ENCODE measurements at regions not wholly inside any gene's neighbourhood (a gene's known extent, or its start where the extent isn't known, plus 50 kb on each side); places are given as distances from the start of the nearest gene placed in this dataset.

DNA sequence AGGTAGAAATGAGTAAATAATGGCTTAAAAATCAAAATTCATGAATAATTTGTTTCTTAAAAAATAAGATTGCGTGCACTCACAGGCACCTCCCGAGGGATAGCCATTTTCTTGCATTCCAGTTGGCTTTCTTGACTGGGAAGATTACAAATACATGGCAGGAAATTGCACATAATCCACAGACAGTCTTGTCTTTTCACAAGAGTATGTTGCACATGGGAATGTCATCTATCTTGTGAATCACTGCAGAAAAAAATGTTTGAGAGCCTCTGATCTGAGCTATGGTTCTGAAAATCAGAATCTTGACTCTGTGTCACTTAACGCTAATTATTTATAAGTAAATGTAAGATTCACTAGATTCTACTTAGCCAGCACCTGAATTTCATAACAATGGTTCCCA, 74.1 kb upstream of the PRKG1 start:
- Histone ChIP-seq H3K27ac (ENCODE audit: low read depth, low read length) (no peak overlapping the region), H3K9ac (ENCODE audit: low read length) (no peak overlapping the region), H2AFZ (ENCODE audit: low read depth, low read length, poor library complexity, severe bottlenecking) (no peak overlapping the region), H3K79me2 (ENCODE audit: insufficient read depth, low read length) (no peaks in the 10 kb centered on the region), H3K4me3 (replicated peaks in 1 of 2; ENCODE audit: low read depth in 1 of 2, low read length in 2 of 2) (no peak overlapping the region), H3K9me2 (ENCODE audit: insufficient read depth) (no peaks in the 10 kb centered on the region), H3K27me3 (ENCODE audit: insufficient read depth, low read length) (peaks cover 7% of the 10 kb centered on the region), H3K4me2 (ENCODE audit: low read length) (no peak overlapping the region), H4K20me1 (ENCODE audit: insufficient read depth) (no peaks in the 10 kb centered on the region), H3K36me3 (ENCODE audit: control insufficient read depth in 1 of 2, insufficient read depth in 2 of 2, low read length in 2 of 2) (no peaks in the 10 kb centered on the region), H3K4me1 (ENCODE audit: control insufficient read depth in 1 of 2, insufficient read depth in 2 of 2, low read length in 2 of 2) (no peaks in the 10 kb centered on the region), H3K9me3 (ENCODE audit: control insufficient read depth in 1 of 2, insufficient read depth in 1 of 2, low read depth in 1 of 2, low read length in 2 of 2) (no peaks in the 10 kb centered on the region)
- ChIA-PET CTCF (no interaction called here), POLR2A (no interaction called here), RAD21 (ENCODE audit: low non-redundant PET in 1 of 2, low total read pairs in 2 of 2, uncharacterized antibody in 2 of 2, unreplicated experiment in 2 of 2) (no interaction called here)
- DNase-seq (ENCODE audit: low read depth, low spot score) (no peak), ATAC-seq (no peak)
- intact Hi-C loops (cut with micrococcal nuclease): loop anchor here (5.0 kb wide), 3 partner anchors 213 to 1777 kb away; no protein-coding TSS in a partner anchor
- no TSS peak for BruUV-seq (replicated peaks)
- TF ChIP-seq, protein P1, sequence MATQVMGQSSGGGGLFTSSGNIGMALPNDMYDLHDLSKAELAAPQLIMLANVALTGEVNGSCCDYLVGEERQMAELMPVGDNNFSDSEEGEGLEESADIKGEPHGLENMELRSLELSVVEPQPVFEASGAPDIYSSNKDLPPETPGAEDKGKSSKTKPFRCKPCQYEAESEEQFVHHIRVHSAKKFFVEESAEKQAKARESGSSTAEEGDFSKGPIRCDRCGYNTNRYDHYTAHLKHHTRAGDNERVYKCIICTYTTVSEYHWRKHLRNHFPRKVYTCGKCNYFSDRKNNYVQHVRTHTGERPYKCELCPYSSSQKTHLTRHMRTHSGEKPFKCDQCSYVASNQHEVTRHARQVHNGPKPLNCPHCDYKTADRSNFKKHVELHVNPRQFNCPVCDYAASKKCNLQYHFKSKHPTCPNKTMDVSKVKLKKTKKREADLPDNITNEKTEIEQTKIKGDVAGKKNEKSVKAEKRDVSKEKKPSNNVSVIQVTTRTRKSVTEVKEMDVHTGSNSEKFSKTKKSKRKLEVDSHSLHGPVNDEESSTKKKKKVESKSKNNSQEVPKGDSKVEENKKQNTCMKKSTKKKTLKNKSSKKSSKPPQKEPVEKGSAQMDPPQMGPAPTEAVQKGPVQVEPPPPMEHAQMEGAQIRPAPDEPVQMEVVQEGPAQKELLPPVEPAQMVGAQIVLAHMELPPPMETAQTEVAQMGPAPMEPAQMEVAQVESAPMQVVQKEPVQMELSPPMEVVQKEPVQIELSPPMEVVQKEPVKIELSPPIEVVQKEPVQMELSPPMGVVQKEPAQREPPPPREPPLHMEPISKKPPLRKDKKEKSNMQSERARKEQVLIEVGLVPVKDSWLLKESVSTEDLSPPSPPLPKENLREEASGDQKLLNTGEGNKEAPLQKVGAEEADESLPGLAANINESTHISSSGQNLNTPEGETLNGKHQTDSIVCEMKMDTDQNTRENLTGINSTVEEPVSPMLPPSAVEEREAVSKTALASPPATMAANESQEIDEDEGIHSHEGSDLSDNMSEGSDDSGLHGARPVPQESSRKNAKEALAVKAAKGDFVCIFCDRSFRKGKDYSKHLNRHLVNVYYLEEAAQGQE (IDR thresholded peaks at IDR 0.05; ENCODE audit: low read depth): no peak
- no peak for TF ChIP-seq EZH2phosphoT487 (IDR thresholded peaks at IDR 0.05; ENCODE audit: borderline replicate concordance)
- no peak for TF ChIP-seq SIN3A (IDR thresholded peaks at IDR 0.05; ENCODE audit: low read depth)
- TF ChIP-seq SP1 (IDR thresholded peaks at IDR 0.05; ENCODE audit: low read depth): no peak
- TF ChIP-seq SRF (IDR thresholded peaks at IDR 0.05; ENCODE audit: low read depth): no peak

DNA sequence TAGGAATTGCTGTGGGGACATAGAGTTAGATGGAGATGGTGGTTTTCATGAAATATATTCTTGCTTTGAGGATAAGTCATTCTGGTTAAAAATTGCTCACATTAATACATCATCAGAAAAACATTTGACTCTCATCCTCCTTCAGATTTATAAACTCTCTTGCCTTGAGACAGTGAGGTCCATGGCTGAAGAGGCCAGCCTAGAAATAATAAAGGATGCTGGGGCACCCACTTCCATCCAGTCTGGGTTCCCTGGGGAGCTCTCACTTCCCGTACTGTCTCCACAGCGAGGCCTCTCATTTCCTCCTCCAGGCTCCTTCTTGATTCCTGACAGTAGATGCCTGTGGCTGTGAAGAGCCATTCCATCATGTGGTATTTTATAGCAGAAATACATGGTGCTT, 73.3 kb upstream of the PRKG1 start:
- DNase-seq (ENCODE audit: low read depth, low spot score): no peak
- no peak overlapping the region for H3K27ac ChIP-seq (ENCODE audit: low read depth, low read length)
- H3K4me1 ChIP-seq (ENCODE audit: control insufficient read depth in 1 of 2, insufficient read depth in 2 of 2, low read length in 2 of 2): no peaks in the 10 kb centered on the region
- ATAC-seq: no peak
- RAD21 ChIA-PET (ENCODE audit: low non-redundant PET in 1 of 2, low total read pairs in 2 of 2, uncharacterized antibody in 2 of 2, unreplicated experiment in 2 of 2): no interaction called here
- H4K20me1 ChIP-seq (ENCODE audit: insufficient read depth): no peaks in the 10 kb centered on the region
- intact Hi-C loops (cut with micrococcal nuclease): loop anchor here (1.0 to 5.0 kb wide), 4 partner anchors 214 to 1776 kb away; no protein-coding TSS in a partner anchor
- H3K4me3 ChIP-seq (replicated peaks in 1 of 2; ENCODE audit: low read depth in 1 of 2, low read length in 2 of 2): no peak overlapping the region
- POLR2A ChIA-PET: no interaction called here
- peaks cover 7% of the 10 kb centered on the region for H3K27me3 ChIP-seq (ENCODE audit: insufficient read depth, low read length)
- no peaks in the 10 kb centered on the region for H3K79me2 ChIP-seq (ENCODE audit: insufficient read depth, low read length)
- no peaks in the 10 kb centered on the region for H3K36me3 ChIP-seq (ENCODE audit: control insufficient read depth in 1 of 2, insufficient read depth in 2 of 2, low read length in 2 of 2)
- H3K4me2 ChIP-seq (ENCODE audit: low read length): no peak overlapping the region
- H3K9me2 ChIP-seq (ENCODE audit: insufficient read depth): no peaks in the 10 kb centered on the region
- no peak overlapping the region for H3K9ac ChIP-seq (ENCODE audit: low read length)
- no peak overlapping the region for H2AFZ ChIP-seq (ENCODE audit: low read depth, low read length, poor library complexity, severe bottlenecking)
- CTCF ChIA-PET: no interaction called here
- no peaks in the 10 kb centered on the region for H3K9me3 ChIP-seq (ENCODE audit: control insufficient read depth in 1 of 2, insufficient read depth in 1 of 2, low read depth in 1 of 2, low read length in 2 of 2)
- no TSS peak for BruUV-seq (replicated peaks)
- TF ChIP-seq ZNF274 (IDR thresholded peaks at IDR 0.05; ENCODE audit: low read depth, low read length) (no peak), EGR1 (IDR thresholded peaks at IDR 0.05; ENCODE audit: low read depth) (no peak), RAD21 (IDR thresholded peaks at IDR 0.05; ENCODE audit: low read depth) (no peak), TCF7L2 (IDR thresholded peaks at IDR 0.05; ENCODE audit: borderline replicate concordance, extremely low read depth, insufficient read depth, insufficient read length) (no peak)
- TF ChIP-seq, protein P1 (IDR thresholded peaks at IDR 0.05; ENCODE audit: low read depth): no peak
- TF ChIP-seq, protein P2, sequence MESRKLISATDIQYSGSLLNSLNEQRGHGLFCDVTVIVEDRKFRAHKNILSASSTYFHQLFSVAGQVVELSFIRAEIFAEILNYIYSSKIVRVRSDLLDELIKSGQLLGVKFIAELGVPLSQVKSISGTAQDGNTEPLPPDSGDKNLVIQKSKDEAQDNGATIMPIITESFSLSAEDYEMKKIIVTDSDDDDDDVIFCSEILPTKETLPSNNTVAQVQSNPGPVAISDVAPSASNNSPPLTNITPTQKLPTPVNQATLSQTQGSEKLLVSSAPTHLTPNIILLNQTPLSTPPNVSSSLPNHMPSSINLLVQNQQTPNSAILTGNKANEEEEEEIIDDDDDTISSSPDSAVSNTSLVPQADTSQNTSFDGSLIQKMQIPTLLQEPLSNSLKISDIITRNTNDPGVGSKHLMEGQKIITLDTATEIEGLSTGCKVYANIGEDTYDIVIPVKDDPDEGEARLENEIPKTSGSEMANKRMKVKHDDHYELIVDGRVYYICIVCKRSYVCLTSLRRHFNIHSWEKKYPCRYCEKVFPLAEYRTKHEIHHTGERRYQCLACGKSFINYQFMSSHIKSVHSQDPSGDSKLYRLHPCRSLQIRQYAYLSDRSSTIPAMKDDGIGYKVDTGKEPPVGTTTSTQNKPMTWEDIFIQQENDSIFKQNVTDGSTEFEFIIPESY (IDR thresholded peaks at IDR 0.05; ENCODE audit: extremely low read depth, insufficient replicate concordance, low read length): no peak
- TF ChIP-seq, protein P3, sequence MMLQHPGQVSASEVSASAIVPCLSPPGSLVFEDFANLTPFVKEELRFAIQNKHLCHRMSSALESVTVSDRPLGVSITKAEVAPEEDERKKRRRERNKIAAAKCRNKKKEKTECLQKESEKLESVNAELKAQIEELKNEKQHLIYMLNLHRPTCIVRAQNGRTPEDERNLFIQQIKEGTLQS (IDR thresholded peaks at IDR 0.05): no peak
